Left lung (tissue), 4 donors: ENCODE measurements at regions not wholly inside any gene's neighbourhood (a gene's known extent, or its start where the extent isn't known, plus 50 kb on each side); places are given as distances from the start of the nearest gene placed in this dataset.

Experiments
- ATAC-seq: fragments of 200-7000 bp; cut with Tn5 transposase; one replicate; pipeline ENCODE4 v1.9.1; 2020; ENCODE audit warnings: moderate library complexity
- DNase-seq, 4 donors: peaks; one replicate each; pipeline ENCODE4 v3.0.0-alpha.2; 2013 to 2020
- H3K27ac ChIP-seq, 2 donors: fragments of 200-600 bp; sonication (generic) in 1 of 2; one replicate each; pipeline versions ENCODE4 v1.5.0 to v1.8.0; 2020 to 2021
- H3K27me3 ChIP-seq, 2 donors: fragments of 200-600 bp; sonication (generic) in 1 of 2; one replicate each; pipeline versions ENCODE4 v1.5.0 to v1.8.0; 2020 to 2021
- H3K36me3 ChIP-seq, 2 donors: fragments of 200-600 bp; sonication (generic) in 1 of 2; one replicate each; pipeline versions ENCODE4 v1.5.0 to v1.8.0; 2020 to 2021
- H3K4me1 ChIP-seq, 2 donors: fragments of 200-600 bp; one replicate each; pipeline ENCODE4 v1.8.0; 2021
- H3K4me3 ChIP-seq, 2 donors: fragments of 200-600 bp; sonication (generic) in 1 of 2; one replicate each; pipeline versions ENCODE4 v1.5.0 to v1.8.0; 2020 to 2021; ENCODE audit warnings: mild to moderate bottlenecking in 1 of 2
- H3K9me3 ChIP-seq, 2 donors: fragments of 200-600 bp; sonication (generic) in 1 of 2; one replicate each; pipeline versions ENCODE4 v1.5.0 to v1.8.0; 2020 to 2021
- intact Hi-C, 2 donors: fragments of 100-400 bp; cut with DNase I; formaldehyde crosslinking; loops; one replicate each; pipeline versions ENCODE4 v1.11.2 to v1.14.2; 2022
- TF ChIP-seq, protein P1 (sequence below), 2 donors: fragments of 200-600 bp; sonication (generic) in 1 of 2; IDR thresholded peaks; one replicate each; pipeline versions ENCODE4 v1.5.0 to v1.8.0; 2021; ENCODE audit warnings: antibody characterized with exemption in 2 of 2
- donor health status: DM: no; HTN: yes; CAD: no.
- donor health status: DM: no; HTN: no; CAD: no.

DNA sequence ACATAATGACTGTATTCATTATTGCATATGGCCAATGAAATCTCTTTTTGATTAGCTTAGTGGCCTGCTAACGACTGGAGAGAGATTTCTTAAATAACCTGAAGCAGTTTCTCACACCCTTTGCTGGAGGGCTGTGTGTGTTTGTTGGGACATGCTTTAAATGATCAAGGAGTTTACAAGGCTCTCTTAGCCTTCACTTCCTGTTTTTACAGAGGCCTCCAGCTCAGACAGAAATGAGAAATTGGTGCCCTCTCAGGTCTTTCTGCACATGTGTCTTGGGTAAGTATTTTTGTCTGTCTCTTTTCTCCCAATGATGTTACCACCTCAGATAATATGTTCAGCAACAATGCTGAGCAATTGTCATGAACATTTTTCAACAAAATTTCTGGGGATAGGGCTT lies 884.4 kb upstream of the CNTN5 start:
- no peak for ATAC-seq
- intact Hi-C loops = no loop called here
- Histone ChIP-seq H3K27ac (no peak overlapping the region), H3K36me3 (no peaks in the 10 kb centered on the region), H3K9me3 (peaks cover 0 to 10% of the 10 kb centered on the region in 2 donors), H3K4me1 (no peaks in the 10 kb centered on the region), H3K4me3 (no peak overlapping the region), H3K27me3 (no peaks in the 10 kb centered on the region)
- no peak for DNase-seq
- TF ChIP-seq, protein P1, sequence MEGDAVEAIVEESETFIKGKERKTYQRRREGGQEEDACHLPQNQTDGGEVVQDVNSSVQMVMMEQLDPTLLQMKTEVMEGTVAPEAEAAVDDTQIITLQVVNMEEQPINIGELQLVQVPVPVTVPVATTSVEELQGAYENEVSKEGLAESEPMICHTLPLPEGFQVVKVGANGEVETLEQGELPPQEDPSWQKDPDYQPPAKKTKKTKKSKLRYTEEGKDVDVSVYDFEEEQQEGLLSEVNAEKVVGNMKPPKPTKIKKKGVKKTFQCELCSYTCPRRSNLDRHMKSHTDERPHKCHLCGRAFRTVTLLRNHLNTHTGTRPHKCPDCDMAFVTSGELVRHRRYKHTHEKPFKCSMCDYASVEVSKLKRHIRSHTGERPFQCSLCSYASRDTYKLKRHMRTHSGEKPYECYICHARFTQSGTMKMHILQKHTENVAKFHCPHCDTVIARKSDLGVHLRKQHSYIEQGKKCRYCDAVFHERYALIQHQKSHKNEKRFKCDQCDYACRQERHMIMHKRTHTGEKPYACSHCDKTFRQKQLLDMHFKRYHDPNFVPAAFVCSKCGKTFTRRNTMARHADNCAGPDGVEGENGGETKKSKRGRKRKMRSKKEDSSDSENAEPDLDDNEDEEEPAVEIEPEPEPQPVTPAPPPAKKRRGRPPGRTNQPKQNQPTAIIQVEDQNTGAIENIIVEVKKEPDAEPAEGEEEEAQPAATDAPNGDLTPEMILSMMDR (IDR thresholded peaks at IDR 0.05) = no peak

DNA sequence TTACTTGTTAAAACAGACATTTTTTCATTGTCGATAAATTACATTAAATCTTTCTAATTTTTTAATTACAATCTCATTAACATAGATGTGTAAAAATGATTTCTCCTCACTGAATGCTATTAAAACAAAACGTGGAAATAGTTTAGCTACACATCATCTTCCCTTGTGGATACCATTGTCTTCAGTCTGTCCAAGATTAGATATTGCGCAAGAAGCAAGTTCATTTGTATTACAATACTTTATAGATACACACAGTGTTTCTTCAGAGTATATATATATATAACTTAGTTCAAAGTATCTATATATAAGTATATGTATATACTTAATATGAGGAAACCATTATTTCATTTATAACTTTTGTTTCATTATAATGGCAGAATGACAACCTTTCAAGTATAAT lies 883.3 kb upstream of the CNTN5 start:
- no peak for ATAC-seq
- no peak overlapping the region for H3K27ac ChIP-seq
- H3K4me1 ChIP-seq = no peaks in the 10 kb centered on the region
- DNase-seq = no peak
- H3K27me3 ChIP-seq = no peaks in the 10 kb centered on the region
- no peak overlapping the region for H3K4me3 ChIP-seq
- no peaks in the 10 kb centered on the region for H3K36me3 ChIP-seq
- H3K9me3 ChIP-seq = peaks cover 0 to 10% of the 10 kb centered on the region in 2 donors
- intact Hi-C loops = no loop called here
- TF ChIP-seq, protein P1 (IDR thresholded peaks at IDR 0.05) = no peak

DNA sequence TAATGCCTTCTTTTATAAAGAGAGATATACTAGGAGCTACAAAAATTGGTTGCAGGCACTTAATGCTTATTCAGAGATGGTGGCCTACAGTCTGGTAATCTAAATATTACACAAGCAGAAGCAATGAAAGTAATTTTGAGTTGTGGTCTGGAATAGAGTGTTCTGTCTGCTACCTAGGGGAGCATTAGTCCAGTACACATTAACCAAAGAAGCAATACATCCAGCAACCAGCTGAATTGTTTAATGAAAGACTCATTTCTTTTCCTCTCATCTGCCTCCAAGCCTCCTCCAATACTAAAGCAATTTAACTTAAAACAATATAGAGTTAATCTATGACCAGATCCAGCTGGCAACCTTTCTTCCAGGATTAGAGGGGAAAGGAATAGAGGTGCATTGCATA lies 877.1 kb upstream of the CNTN5 start:
- Histone ChIP-seq H3K27ac (no peak overlapping the region), H3K4me1 (no peaks in the 10 kb centered on the region), H3K27me3 (no peaks in the 10 kb centered on the region), H3K9me3 (peaks cover 0 to 16% of the 10 kb centered on the region in 2 donors), H3K4me3 (no peak overlapping the region), H3K36me3 (no peaks in the 10 kb centered on the region)
- ATAC-seq (no peak), DNase-seq (no peak)
- TF ChIP-seq, protein P1 (IDR thresholded peaks at IDR 0.05) = no peak
- intact Hi-C loops = no loop called here

DNA sequence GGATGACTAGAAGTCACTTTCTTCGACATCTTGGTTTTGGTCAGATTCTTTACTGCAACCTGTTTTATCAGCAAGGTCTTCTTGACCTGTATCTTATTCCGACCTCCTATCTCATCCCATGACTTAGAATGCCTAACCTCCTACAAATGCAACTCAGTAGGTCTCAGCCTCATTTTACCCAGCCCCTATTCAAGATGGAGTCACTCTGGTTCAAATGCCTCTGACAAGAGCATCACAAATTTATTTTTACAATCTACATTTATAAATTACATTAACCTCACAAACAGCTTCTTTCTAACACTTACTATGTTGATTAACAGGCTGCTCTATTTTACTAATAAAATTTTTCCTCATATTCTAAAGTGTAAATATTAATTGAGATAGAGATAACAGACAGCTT lies 867.0 kb upstream of the CNTN5 start:
- no peak for DNase-seq
- Histone ChIP-seq H3K4me1 (no peaks in the 10 kb centered on the region), H3K4me3 (no peak overlapping the region), H3K9me3 (peaks cover 0 to 13% of the 10 kb centered on the region in 2 donors), H3K36me3 (no peaks in the 10 kb centered on the region), H3K27me3 (no peaks in the 10 kb centered on the region), H3K27ac (no peak overlapping the region)
- intact Hi-C loops = no loop called here
- ATAC-seq = no peak
- TF ChIP-seq, protein P1 (IDR thresholded peaks at IDR 0.05) = no peak

DNA sequence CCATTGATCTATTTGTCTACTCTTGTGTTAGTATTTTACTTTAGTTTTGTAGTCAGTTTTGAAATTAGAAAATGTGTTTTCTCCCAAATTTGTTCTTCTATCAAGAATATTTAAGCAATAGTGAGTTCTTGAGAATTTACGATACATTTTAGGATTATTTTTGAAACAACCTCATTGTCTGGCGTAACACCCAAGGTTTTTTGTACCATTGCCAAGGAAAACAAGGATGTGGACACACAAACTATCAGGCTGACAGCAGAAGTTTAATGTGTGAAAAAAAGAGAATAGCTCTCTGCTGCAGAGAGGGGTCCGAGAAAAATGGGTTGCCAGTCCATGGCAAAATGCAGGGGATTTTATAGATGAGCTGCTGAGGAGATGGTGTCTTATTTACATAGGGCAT lies 865.1 kb upstream of the CNTN5 start:
- Histone ChIP-seq H3K36me3 (no peaks in the 10 kb centered on the region), H3K9me3 (peaks cover 0 to 16% of the 10 kb centered on the region in 2 donors), H3K4me1 (no peaks in the 10 kb centered on the region), H3K27me3 (no peaks in the 10 kb centered on the region), H3K4me3 (no peak overlapping the region), H3K27ac (no peak overlapping the region)
- ATAC-seq = no peak
- intact Hi-C loops = no loop called here
- TF ChIP-seq, protein P1 (IDR thresholded peaks at IDR 0.05) = no peak
- DNase-seq = no peak
